SK-N-MC (cell line): ENCODE measurements at regions not wholly inside any gene's neighbourhood (a gene's known extent, or its start where the extent isn't known, plus 50 kb on each side); places are given as distances from the start of the nearest gene placed in this dataset.

ENCODE experiments used
- EZH2 ChIP-seq: fragments of 200-600 bp; sonication (generic); IDR thresholded peaks from one replicate; pipeline ENCODE4 v1.6.1; 2017; ENCODE audit warnings: antibody characterized with exemption
- POLR2AphosphoS5 ChIP-seq: IDR thresholded peaks from 2 replicates; pipeline ENCODE4 v1.6.1; 2012; ENCODE audit warnings: mild to moderate bottlenecking, low read depth, low read length, borderline replicate concordance

- TF ChIP-seq POLR2AphosphoS5 = no peak
- TF ChIP-seq EZH2 = no peak
Measured at GRCh38 chr7:54837761-54838160, 78.8 kb upstream of the SEC61G start.
